Thyroid gland (tissue), 4 donors: ENCODE measurements at regions not wholly inside any gene's neighbourhood (a gene's known extent, or its start where the extent isn't known, plus 50 kb on each side); places are given as distances from the start of the nearest gene placed in this dataset.

Experiments
- CTCF ChIP-seq, 6 experiments: fragments of 200-600 bp in 3 of 6; fragments of 450-650 bp in 3 of 6; sonication (generic) in 3 of 6; IDR thresholded peaks; one replicate each; pipeline ENCODE4 v1.5.1; 2016 to 2019; ENCODE audit warnings: antibody characterized with exemption in 6 of 6, mild to moderate bottlenecking in 2 of 6, inconsistent platforms in 1 of 6, moderate library complexity in 1 of 6
- POLR2A ChIP-seq, 2 donors: fragments of 450-650 bp; IDR thresholded peaks; one replicate each; pipeline ENCODE4 v1.6.1; 2017; ENCODE audit warnings: antibody characterized with exemption in 2 of 2, mild to moderate bottlenecking in 2 of 2, moderate library complexity in 1 of 2

GRCh38 chrX:43166874-43167273 lies 388.9 kb upstream of the PPP1R2C start:
- TF ChIP-seq POLR2A (IDR thresholded peaks at IDR 0.05): no peak
- no peak for TF ChIP-seq CTCF (IDR thresholded peaks at IDR 0.05)
